ENCODE measurements at regions not wholly inside any gene's neighbourhood (a gene's known extent, or its start where the extent isn't known, plus 50 kb on each side); places are given as distances from the start of the nearest gene placed in this dataset.

GRCh38 chr5:9799606-9800005 lies 169.5 kb upstream of the TAS2R1 start:
- TF ChIP-seq CTCF (IDR thresholded peaks at IDR 0.05) (no peak), POLR2A (IDR thresholded peaks at IDR 0.05) (no peak), POLR2AphosphoS5 (IDR thresholded peaks at IDR 0.05) (no peak)
